ENCODE measurements at regions not wholly inside any gene's neighbourhood (a gene's known extent, or its start where the extent isn't known, plus 50 kb on each side); places are given as distances from the start of the nearest gene placed in this dataset.

- TF ChIP-seq SMC3 (conservative IDR thresholded peaks at IDR 0.05; ENCODE audit: poor library complexity) (no peak), CTCF (IDR thresholded peaks at IDR 0.05; ENCODE audit: poor library complexity, severe bottlenecking) (no peak), POLR2AphosphoS5 (IDR thresholded peaks at IDR 0.05) (no peak), TAF1 (IDR thresholded peaks at IDR 0.05; ENCODE audit: low read depth) (no peak), EZH2 (IDR thresholded peaks at IDR 0.05; ENCODE audit: borderline replicate concordance, insufficient read depth, low read length, poor library complexity, severe bottlenecking) (no peak), MXI1 (conservative IDR thresholded peaks at IDR 0.05; ENCODE audit: poor library complexity, severe bottlenecking) (no peak), EP300 (conservative IDR thresholded peaks at IDR 0.05; ENCODE audit: poor library complexity, severe bottlenecking) (no peak), RAD21 (conservative IDR thresholded peaks at IDR 0.05) (no peak)
- TF ChIP-seq, protein P1, sequence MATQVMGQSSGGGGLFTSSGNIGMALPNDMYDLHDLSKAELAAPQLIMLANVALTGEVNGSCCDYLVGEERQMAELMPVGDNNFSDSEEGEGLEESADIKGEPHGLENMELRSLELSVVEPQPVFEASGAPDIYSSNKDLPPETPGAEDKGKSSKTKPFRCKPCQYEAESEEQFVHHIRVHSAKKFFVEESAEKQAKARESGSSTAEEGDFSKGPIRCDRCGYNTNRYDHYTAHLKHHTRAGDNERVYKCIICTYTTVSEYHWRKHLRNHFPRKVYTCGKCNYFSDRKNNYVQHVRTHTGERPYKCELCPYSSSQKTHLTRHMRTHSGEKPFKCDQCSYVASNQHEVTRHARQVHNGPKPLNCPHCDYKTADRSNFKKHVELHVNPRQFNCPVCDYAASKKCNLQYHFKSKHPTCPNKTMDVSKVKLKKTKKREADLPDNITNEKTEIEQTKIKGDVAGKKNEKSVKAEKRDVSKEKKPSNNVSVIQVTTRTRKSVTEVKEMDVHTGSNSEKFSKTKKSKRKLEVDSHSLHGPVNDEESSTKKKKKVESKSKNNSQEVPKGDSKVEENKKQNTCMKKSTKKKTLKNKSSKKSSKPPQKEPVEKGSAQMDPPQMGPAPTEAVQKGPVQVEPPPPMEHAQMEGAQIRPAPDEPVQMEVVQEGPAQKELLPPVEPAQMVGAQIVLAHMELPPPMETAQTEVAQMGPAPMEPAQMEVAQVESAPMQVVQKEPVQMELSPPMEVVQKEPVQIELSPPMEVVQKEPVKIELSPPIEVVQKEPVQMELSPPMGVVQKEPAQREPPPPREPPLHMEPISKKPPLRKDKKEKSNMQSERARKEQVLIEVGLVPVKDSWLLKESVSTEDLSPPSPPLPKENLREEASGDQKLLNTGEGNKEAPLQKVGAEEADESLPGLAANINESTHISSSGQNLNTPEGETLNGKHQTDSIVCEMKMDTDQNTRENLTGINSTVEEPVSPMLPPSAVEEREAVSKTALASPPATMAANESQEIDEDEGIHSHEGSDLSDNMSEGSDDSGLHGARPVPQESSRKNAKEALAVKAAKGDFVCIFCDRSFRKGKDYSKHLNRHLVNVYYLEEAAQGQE (IDR thresholded peaks at IDR 0.05; ENCODE audit: borderline replicate concordance) = no peak
Observed at GRCh38 chr2:219704878-219705277, 77.4 kb downstream of the SLC4A3 start.
